Glutamatergic neuron (in vitro differentiated cells): ENCODE measurements at regions not wholly inside any gene's neighbourhood (a gene's known extent, or its start where the extent isn't known, plus 50 kb on each side); places are given as distances from the start of the nearest gene placed in this dataset.

Experiments used
- DNase-seq: peaks from one replicate; pipeline ENCODE4 v3.0.0; 2022
- H3K27ac Mint-ChIP-seq: one replicate; pipeline ENCODE4 v1.8.0; 2020; ENCODE audit warnings: mild to moderate bottlenecking, mixed read lengths, inconsistent platforms; ENCODE audit not compliant: unreplicated experiment
- H3K27me3 Mint-ChIP-seq: one replicate; pipeline ENCODE4 v1.8.0; 2020; ENCODE audit warnings: mild to moderate bottlenecking, moderate library complexity, mixed read lengths, inconsistent platforms; ENCODE audit not compliant: unreplicated experiment
- H3K36me3 Mint-ChIP-seq: one replicate; pipeline ENCODE4 v1.8.0; 2020; ENCODE audit warnings: mild to moderate bottlenecking, mixed read lengths, inconsistent platforms; ENCODE audit not compliant: unreplicated experiment
- H3K4me1 Mint-ChIP-seq: one replicate; pipeline ENCODE4 v1.8.0; 2020; ENCODE audit warnings: mild to moderate bottlenecking, low read depth, mixed read lengths, inconsistent platforms; ENCODE audit not compliant: unreplicated experiment
- H3K4me3 Mint-ChIP-seq: one replicate; pipeline ENCODE4 v1.8.0; 2020; ENCODE audit warnings: mild to moderate bottlenecking, mixed read lengths, inconsistent platforms; ENCODE audit not compliant: unreplicated experiment
- H3K9me3 Mint-ChIP-seq: one replicate; pipeline ENCODE4 v1.8.0; 2020; ENCODE audit warnings: mild to moderate bottlenecking, moderate library complexity, mixed read lengths, inconsistent platforms; ENCODE audit not compliant: unreplicated experiment
- TF ChIP-seq, protein P1 (sequence below): fragments of 200-600 bp; sonication (generic); IDR thresholded peaks from one replicate; pipeline ENCODE4 v1.5.0; 2021; ENCODE audit not compliant: partially characterized antibody, unreplicated experiment

DNA sequence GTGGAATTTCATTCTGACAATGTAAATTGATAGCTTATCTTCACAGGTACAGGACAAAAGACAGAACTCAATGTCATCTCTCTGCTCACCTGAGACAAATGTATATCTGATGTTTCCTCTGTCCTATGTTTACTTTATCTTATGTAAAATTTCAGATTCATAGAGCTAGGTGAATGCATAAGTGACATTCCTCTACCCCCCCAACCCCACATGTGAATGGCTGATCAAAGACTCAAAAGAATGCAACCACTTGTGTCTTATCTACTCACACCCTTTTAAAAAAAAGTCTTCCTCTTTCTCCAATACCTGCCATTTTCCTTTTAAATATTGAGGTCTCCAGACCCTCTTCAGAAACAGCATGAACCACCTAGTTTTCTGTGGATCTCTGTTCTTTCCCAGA is 736.6 kb upstream of the SEL1L start:
- Mint-ChIP-seq H3K9me3 (no peaks in the 10 kb centered on the region), H3K27ac (no peak overlapping the region), H3K36me3 (no peaks in the 10 kb centered on the region), H3K27me3 (no peaks in the 10 kb centered on the region), H3K4me1 (no peaks in the 10 kb centered on the region), H3K4me3 (no peak overlapping the region)
- TF ChIP-seq, protein P1, sequence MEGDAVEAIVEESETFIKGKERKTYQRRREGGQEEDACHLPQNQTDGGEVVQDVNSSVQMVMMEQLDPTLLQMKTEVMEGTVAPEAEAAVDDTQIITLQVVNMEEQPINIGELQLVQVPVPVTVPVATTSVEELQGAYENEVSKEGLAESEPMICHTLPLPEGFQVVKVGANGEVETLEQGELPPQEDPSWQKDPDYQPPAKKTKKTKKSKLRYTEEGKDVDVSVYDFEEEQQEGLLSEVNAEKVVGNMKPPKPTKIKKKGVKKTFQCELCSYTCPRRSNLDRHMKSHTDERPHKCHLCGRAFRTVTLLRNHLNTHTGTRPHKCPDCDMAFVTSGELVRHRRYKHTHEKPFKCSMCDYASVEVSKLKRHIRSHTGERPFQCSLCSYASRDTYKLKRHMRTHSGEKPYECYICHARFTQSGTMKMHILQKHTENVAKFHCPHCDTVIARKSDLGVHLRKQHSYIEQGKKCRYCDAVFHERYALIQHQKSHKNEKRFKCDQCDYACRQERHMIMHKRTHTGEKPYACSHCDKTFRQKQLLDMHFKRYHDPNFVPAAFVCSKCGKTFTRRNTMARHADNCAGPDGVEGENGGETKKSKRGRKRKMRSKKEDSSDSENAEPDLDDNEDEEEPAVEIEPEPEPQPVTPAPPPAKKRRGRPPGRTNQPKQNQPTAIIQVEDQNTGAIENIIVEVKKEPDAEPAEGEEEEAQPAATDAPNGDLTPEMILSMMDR: no peak
- DNase-seq: no peak

DNA sequence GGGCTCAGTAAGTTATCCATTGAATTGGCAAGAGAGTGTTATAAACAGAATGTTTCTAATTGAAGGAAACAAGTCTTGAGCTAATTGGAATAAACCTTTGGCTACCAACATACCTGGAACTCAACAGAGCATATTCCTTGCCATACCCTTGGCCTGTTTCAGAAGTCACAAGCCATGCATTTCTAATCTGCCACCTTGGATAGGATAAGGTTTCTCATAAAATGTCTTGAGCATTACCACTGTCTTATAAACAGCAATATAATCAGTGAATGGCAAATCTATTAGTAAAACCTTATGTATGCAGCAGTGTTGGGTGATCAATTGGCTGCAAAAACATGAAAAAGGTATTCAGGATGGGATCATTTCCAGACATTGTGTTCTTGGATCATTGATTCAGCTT is 765.2 kb upstream of the SEL1L start:
- H3K27me3 Mint-ChIP-seq: peaks cover 2% of the 10 kb centered on the region
- H3K9me3 Mint-ChIP-seq: no peaks in the 10 kb centered on the region
- no peak for DNase-seq
- H3K4me1 Mint-ChIP-seq: no peaks in the 10 kb centered on the region
- H3K4me3 Mint-ChIP-seq: no peak overlapping the region
- TF ChIP-seq, protein P1: no peak
- H3K27ac Mint-ChIP-seq: no peak overlapping the region
- no peaks in the 10 kb centered on the region for H3K36me3 Mint-ChIP-seq

DNA sequence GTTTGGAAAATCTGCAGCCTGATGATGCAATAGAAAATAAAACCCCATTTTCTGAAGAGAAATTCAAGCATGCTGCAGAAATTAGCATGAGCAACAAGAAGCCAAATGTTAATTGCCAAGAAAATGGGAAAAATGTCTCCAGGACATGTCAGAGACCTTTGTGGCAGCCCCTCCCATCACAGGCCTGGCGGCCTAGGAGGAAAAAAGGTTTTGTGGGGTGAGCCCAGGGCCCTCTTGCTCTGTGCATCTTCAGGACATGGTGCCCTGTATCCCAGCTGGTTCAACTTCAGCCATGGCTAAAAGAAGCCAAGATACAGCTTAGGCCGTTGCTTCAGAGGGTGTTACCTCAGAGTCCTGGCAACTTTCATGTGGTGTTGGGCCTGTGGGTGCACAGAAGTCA is 775.5 kb upstream of the SEL1L start:
- TF ChIP-seq, protein P1: no peak
- no peak for DNase-seq
- Mint-ChIP-seq H3K4me1 (no peaks in the 10 kb centered on the region), H3K27me3 (no peaks in the 10 kb centered on the region), H3K9me3 (peaks cover 3% of the 10 kb centered on the region), H3K27ac (no peak overlapping the region), H3K36me3 (peaks cover 7% of the 10 kb centered on the region), H3K4me3 (no peak overlapping the region)

DNA sequence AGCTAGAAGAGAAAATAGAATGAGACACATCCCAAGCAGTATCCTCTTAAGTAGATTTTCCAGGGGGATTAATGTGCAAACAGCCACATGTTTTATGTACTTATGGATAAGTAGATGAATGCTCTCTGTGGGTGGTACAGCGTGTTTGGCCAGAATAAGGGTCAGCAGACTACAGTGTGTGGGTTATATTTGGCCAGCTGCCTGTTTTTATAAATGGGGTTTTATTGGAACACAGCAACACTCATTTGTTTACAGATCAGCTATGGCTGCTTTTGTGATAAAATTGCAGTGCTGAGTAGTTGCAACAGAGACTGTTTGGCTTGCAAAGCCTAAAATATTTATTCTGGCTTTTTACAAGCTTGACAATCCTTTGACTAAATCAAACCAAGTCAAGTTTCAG is 780.2 kb upstream of the SEL1L start:
- Mint-ChIP-seq H3K36me3 (peaks cover 5% of the 10 kb centered on the region), H3K4me1 (no peaks in the 10 kb centered on the region), H3K27me3 (no peaks in the 10 kb centered on the region), H3K4me3 (no peak overlapping the region), H3K9me3 (peaks cover 1% of the 10 kb centered on the region), H3K27ac (no peak overlapping the region)
- DNase-seq: no peak
- TF ChIP-seq, protein P1: no peak

DNA sequence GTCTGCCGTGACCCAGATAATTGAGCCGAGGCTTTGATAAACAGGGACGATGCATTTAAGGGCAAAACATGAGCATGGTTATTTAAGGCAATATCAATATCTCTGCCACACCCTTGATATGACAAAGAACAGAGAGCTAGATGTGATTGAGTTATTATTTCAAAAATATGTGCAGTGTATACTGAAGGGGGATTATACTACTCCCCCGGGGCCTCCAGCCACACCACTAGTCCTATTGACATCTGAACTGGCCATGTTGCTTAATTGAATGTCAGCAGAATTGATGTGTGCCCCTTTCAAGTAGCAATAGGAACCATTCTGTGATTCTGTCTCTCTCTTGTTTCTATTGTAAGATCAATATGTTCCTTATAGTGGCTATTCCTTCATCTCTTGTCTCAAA is 794.8 kb upstream of the SEL1L start:
- Mint-ChIP-seq H3K27me3 (no peaks in the 10 kb centered on the region), H3K4me1 (peaks cover 2% of the 10 kb centered on the region), H3K27ac (no peak overlapping the region), H3K36me3 (peaks cover 9% of the 10 kb centered on the region), H3K9me3 (peaks cover 6% of the 10 kb centered on the region), H3K4me3 (no peak overlapping the region)
- no peak for DNase-seq
- TF ChIP-seq, protein P1: no peak
